ENCODE measurements at regions not wholly inside any gene's neighbourhood (a gene's known extent, or its start where the extent isn't known, plus 50 kb on each side); places are given as distances from the start of the nearest gene placed in this dataset.
"Not testable (repeated sequence)": the region's sequence is repeated elsewhere in the genome, so short reads cannot be mapped to it uniquely, and the experiment has no call there.

DNA sequence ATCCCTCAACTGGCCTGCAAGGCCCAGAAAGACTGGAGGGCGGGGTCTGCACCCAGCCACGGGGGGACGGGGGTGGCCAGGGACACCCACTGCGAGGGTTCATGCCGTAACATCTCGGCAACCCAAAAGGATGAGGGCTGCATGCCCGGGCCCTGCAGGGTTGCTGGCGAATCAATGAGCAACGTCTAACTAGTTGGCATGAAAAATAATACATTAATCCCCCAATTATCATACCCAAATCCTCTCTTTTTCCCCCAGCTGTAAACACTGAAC, 232.2 kb downstream of the TUBA3C start:
- DNase-seq (ENCODE audit: low spot score) = no peak

DNA sequence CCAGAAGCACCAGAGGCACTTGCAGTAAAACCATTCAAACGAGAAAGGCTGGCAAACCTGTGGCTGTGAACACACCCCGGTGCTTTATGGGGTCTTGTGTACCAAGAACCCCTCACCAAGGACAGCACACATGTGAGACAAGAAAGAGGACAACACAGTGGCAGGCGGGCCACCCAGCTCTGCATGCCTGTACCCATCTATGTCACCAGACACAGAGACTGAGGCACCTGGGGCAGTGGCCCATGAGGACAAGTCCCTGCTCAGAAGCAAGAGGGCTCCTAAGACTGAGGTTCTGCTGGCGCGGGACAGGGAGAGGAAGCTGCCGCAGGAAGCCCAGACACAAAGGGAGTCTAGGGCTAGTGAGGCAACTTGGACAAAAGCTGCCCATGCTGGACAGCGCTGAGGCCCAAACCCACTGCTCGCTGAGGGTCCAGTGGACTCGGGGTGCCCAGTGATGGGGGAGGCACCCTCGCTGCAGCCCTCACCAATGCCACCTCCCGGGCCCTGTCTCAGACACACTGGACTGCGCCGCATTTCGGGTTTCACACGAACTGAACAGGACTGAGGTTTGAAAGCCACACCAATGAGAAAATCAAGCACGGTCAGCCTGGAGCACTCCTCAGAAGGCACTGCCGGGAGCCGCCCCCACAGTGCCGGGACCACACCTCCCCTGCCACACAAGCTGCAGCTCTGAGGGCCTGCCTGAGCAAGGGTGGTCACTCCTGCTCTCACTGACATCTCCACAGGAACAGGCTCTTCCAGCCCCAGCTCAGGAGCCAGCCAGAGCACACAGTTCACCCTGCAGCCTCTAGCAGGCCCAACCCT, 232.7 kb downstream of the TUBA3C start:
- DNase-seq (ENCODE audit: low spot score) = no peak

DNA sequence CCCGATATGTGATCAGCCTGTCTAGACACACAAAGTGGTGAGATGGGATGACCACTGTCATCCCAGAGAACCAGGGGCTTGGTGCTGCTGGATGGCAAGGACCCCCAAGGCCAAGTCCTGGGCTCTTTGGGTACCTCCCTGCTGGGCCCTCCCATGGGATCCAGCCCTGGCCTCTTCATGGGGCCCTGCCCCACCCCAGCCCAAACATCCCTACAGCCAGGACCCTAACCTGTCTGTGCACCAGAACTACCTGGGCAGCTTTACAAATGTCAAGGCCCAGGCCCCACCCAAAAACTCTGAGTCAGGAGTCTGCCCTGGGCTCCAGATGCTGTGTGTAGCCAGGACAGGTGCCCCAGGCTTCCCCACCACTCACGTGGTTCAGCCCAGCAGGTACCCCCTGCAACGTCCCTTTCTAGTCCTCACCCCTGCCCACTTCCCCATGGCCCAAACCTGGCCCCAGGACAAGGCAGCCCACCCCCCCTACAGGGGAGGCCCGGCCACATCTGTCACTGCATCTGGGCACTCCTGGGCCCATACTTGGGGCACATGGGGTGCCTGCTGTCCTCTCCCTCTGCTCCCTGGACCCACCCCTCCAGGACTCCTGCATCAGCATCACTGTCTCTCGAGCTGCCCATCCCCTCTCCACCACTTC, 233.5 kb downstream of the TUBA3C start:
- no peak for DNase-seq (ENCODE audit: low spot score)

DNA sequence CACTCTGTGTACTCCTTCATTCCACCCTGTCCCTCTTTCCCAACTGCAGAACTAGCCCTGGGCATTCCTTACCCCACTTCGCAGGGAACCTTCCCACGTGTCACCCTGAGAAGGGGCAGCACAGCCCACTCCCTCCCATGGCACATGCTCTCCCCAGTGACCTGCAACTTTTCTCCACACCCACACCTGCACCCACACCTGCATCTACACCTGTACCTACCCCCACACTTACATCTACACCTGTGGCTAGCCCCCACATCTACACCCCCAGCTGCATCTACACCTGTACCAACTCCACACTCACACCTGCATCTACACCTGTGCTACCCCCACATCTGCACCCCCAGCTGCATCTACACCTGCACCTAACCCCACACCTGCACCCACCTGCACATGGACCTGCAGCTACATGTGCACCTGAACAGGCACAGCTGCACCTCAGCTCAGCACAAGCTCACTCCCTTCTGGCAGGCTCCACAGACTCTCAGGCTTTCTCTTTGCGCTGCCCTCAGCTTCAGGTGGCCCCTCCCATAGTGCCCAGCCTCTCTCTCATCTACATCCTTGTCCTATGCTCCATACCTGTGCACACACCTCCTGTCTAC, 234.1 kb downstream of the TUBA3C start:
- DNase-seq (ENCODE audit: low spot score) = no peak

DNA sequence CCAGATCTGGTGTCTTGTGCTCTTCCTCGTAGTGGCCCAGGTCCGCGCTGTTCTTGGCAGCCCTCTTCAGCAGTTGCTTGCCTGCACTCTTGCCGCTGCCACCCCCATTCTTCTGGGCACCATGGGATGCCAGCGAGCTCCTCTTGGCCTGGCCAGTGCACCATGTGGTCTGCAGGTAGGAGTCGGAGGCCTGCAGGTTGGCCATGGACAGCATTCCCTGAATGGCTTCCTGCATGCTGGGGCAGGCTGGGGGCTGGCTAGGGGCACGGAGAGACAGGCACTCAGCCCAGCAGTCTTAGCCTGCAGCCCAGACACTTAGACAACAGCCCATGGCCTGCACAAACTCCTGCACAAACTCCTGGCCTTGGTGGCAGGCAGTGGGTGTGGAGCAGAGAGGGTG, 234.9 kb downstream of the TUBA3C start:
- no peak for DNase-seq (ENCODE audit: low spot score)

DNA sequence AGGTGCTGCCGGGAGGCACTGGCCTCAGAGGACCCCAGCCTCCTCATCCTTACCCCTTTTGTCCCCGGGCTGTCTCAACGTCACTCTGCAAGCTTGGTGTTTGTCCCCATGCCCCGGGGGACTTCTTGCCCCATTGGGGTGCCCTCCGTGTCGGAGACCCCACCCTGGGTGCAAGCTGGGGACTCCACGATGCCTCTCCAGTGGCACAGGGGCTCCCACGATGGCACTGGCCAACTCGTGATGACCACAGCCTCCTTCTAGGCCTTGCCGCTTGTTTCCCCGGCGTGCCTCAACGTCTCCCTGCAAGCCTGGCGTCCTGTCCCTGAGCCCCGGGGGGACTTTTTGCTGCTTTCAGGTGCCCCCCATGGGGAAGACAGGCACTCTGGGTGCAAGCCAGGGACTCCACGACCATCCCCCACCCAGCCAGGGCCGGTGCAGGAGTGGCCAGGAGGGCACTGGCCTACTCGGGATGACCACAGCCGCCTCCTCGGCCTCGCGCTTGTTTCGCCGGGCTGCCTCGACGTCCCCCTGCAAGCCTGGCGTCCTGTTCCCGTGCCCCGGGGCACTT, 237.0 kb downstream of the TUBA3C start:
- DNase-seq (ENCODE audit: low spot score) = no peak

DNA sequence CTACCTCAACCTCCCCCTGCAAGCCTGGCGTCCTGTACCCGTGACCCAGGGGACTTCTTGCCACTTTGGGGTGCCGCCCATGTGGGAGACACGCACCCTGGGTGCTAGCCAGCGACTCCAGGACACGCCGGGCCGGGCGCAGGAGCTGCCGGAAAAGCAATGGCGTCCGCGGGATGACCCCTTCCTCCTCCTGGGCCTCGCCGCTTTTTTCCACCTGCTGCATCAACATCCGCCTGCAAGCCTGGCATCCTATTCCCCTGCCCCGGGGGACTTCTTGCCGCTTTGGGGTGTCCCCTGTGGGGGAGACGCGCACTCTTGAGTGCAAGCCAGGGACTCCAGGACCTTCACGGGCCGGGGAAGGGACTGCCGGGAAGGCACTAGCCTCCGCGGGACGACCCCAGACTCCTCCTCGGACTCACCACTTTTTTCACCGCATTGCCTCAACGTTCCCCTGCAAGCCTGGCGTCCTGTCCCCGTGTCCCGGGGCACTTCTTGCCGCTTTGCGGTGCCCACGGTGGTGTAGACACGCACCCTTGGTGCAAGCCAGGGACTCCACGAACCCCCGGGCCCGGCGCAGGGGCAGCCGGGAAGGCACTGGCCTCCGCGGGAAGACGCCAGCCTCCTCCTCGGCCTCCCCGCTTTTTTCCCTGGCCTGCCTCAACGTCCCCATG, 237.8 kb downstream of the TUBA3C start:
- DNase-seq (ENCODE audit: low spot score) = no peak

DNA sequence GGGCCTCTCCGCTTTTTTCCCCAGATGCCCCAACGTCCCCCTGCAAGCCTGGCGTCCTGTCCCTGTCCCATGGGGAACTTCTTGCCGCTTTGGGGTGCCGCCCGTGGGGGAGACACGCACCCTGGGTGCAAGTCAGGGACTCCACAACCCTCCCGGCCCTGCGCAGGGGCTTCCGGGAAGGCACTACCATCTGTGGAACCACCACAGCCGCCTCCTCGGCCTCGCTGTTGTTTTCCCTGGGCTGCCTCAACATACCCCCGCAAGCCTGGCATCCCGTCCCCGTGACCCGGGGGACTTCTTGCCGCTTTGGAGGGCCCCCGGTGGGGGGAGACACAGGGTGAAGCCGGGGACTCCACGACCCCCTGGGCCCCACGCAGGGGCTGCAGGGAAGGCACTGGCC, 238.4 kb downstream of the TUBA3C start:
- no peak for DNase-seq (ENCODE audit: low spot score)

DNA sequence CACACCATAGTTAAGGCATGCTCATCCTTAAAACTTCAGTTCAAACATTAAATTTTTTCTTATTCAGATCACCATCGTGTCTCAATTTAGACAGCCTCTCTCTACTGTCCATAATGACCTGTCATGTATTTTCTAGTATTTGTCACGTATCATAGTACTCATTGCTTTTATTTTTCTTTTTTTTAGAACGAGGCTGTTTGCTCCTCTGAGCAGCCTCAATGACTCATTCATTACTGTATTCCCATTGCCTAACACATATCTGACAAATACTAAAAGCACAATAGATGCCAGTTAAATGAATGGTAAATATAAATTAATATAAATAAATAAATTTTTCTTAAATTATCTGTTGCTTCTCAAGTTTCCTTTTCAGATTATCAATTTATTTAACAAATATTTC, 245.5 kb downstream of the TUBA3C start:
- no peak for DNase-seq (ENCODE audit: low spot score)

DNA sequence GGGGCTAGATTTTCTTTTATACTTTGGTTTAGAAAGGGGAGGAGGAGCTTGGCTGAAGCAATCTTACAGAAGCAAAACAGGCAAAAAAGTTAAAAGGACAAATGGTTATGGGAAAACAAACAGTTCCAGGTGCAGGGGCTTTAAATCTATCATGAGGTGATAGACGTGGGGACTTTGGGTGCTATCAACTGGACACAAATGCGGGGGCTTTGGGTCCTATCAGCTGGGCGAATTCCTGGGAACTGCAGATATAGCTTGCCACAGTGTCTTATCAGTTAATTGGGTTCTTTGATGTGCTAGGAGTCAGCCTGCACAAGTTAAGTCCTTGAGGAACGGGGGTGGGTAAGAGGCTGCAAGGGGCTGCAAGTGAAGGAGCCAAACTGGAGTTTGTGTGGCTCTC, 260.6 kb downstream of the TUBA3C start:
- DNase-seq (ENCODE audit: low spot score) = no peak

DNA sequence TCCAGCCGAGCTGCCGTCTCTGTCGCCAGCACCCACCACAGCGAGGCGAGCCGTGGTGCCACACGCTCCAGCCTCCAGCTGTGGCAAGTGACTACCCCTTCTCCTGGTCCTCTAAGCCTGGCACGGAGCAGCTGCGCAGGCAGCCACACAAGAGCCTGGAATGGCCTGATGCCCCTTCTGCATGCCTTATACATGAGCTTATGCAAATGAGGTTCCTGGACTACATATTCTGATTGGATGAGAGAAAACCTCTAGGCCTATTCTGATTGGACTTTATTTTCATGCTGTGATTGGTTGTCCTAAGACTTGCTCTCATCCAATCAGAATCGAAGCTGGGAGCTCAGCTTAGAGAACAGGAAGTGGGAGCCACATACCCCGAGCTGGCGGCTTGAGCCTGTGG, 276.5 kb downstream of the TUBA3C start:
- not testable (repeated sequence) for DNase-seq (ENCODE audit: low spot score)

DNA sequence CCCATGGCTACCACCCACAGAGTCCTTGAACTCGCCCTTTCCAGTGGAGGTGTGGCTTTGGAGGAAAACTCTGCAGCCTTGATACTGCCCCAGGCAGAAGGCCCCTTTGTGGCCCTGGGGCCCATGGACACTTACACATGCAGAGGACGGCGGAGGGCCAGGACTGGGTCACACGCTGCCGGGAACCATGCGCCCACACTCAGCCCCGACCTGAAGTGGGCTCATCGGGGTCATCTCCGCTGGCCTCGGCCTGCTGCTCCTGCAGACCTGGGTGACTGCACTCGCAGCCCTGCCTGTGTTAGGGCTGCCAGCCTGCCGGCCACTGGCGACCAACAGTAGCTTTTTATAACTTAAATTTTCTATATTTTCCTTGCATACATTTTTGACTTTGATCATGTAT, 286.2 kb downstream of the TUBA3C start:
- not testable (repeated sequence) for DNase-seq (ENCODE audit: low spot score)

DNA sequence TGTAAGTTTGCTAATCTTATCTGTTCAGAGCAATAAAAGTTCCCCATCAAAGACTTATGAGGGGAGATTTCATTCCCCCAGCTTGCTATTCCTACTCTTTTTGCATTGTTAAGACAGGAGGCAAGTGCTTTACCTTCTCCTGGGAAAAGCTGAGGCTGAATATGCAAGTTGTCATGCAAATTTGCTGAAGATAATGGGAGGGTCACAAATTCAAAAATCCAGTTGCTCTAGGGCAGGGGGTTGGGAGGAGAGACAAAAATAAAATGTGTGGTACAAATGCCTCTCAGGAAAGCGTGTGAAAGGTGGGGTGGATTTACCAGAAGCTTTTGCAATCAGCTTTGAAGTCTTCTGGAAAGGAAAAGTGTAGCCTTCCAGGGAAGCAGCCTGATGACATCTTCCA, 290.4 kb downstream of the TUBA3C start:
- DNase-seq (ENCODE audit: low spot score) = not testable (repeated sequence)

DNA sequence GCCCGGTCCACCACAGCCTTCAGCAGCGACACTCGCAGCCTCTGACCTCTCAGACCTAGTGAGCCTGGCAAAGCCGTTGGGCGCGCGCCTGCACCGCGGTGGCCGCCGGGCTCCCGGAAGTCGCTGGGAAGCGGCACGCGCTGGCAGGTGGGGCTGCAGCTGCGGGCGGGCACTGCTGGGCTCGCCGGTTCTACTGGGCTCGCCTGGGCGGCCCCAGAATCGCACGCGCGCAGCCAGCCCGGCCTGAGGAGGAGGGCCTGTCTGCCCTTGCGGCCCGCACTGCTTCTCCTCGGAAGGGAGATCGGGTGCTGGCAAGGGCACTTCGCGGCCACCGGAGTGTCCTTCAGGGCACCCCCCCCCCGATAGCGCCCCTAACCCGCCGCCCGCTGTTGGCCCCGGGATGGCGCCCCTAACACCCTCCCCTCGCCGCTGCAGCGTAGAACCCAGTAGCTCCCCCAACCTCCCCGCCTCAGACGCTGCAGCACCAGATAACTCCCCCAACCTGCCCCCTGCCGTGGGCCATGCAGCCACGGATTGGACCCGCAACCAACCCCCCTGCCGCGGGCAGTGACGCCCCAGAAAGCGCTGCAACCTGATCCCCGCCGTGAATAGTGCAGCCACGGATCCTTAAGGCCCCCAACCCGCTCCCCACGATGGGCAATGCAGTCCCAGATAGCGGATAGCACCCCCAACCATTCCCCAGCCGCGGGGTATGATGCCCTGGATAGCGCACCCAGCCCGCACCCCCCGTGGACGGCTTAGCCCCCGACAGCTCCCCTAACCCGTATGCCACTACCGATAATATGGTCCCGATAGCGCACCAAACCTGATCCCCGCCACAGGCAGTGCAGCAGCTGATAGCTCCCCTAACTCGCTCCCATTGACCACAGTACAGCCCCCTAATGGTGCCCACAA, 306.5 kb downstream of the TUBA3C start:
- DNase-seq (ENCODE audit: low spot score) = not testable (repeated sequence)

DNA sequence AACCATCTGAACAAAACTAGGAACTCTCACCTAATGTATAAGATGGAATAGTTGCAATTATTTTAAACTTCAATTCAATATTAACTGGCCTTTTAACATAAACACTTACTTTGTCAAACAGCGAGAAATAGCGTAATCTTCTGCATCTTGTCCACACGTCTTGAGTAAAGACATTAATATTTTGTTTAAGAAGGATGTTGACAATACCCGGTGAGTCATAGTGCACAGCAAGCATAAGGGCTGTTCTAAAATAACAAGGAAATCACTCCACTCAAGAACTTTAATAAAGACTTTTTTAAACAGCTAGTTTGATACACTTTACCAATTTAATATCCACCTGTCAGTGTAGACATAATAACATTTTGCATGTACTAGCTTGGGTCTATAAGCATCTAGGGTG, 311.1 kb downstream of the TUBA3C start:
- DNase-seq (ENCODE audit: low spot score) = not testable (repeated sequence)

DNA sequence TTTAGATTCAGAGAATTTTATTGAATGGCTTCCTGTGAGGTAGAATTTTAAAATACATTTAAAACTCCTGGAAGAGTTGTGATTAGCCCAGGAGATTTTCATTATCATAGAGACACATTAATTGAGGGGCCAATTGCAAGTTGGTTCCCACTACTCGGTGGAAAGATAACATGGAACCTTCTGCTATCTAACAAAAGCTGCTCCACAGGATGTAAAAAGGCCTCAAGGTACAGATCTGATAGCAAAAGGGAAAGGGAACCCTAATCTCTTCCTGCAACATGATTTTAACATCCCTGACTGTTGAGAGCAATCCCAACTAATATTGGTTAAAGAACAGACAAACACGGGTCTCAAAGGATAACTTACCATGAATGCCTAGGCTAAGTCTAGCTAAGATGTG, 312.3 kb downstream of the TUBA3C start:
- DNase-seq (ENCODE audit: low spot score) = not testable (repeated sequence)

DNA sequence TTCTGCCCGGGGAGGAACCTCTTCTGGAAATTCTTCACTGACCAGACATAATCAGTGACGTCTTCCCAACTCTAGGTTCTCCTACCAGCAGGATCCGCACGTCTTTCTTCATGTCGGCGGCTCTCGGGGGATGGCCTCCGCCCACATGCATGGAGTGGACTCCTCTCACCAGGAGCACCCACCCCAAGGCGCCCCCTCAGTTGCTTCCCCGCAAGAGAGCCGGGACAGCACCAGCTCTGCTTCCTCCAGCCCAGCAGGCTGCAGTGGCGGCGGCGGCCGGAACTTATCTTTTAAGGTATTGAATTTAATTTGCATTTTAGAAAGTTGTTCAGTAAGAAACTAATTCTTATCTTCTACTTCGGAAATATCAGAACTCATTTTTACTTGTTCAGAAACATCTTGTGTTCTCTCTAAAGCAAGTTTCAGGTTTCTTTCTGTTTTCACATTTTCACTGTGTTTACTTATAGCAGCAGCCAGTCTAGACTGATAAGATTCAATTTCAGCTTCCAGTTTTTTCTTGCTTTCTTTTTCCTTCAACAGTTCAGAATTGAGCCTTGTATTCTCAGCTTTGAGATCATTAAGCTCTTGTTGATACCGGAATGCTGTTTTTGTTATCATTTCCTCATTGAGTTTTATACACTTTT, 343.5 kb downstream of the TUBA3C start:
- DNase-seq (ENCODE audit: low spot score) = not testable (repeated sequence)

DNA sequence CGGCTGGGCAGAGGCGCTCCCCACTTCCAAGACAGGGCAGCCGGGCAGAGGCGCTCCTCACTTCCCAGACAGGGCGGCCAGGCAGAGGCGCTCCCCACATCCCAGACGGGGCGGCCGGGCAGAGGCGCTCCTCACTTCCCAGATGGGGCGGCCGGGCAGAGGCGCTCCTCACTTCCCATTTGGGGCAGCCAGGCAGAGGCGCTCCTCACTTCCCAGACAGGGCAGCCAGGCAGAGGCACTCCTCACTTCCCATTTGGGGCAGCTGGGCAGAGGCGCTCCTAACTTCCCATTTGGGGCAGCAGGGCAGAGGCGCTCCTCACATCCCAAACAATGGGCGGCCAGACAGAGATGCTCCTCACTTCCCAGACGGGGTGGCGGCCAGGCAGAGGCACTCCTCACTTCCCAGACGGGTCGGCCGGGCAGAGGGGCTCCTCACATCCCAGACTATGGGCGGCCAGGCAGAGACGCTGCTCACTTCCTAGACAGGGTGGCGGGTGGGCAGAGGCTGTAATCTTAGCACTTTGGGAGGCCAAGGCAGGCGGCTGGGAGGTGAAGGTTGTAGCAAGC, 344.4 kb downstream of the TUBA3C start:
- not testable (repeated sequence) for DNase-seq (ENCODE audit: low spot score)

DNA sequence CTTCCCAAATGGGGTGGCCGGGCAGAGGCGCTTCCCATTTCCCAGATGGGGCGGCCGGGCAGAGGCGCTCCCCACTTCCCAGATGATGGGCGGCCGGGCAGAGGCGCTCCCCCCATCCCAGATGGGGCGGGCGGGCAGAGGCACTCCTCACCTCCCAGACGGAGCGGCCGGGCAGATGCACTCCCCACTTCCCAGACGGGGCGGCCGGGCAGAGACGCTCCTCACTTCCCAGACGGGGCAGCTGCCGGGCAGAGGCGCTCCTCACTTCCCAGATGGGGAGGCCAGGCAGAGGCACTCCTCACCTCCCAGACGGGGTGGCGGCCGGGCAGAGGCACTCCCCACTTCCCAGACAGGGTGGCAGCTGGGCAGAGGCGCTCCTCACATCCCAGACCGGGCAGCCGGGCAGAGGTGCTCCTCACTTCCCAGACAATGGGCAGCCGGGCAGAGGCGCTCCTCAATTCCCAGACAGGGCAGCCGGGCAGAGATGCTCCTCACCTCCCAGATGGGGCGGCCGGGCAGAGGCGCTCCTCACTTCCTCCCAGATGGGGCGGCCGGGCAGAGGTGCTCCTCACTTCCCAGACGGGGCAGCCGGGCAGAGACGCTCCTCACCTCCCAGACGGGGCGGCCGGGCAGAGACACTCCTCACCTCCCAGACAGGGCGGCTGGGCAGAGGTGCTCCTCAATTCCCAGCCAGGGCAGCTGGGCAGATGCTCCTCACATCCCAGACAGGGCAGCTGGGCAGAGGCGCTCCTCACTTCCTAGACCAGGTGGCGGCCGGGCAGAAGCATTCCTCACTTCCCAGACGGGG, 345.0 kb downstream of the TUBA3C start:
- not testable (repeated sequence) for DNase-seq (ENCODE audit: low spot score)

DNA sequence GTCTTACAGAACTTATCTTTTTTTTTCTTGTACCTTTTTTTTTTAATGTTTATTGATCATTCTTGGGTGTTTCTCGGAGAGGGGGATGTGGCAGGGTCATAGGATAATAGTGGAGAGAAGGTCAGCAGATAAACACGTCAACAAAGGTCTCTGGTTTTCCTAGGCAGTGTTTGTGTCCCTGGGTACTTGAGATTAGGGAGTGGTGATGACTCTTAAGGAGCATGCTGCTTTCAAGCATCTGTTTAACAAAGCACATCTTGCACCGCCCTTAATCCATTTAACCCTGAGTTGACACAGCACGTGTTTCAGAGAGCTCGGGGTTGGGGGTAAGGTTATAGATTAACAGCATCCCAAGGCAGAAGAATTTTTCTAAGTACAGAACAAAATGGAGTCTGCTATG, 345.9 kb downstream of the TUBA3C start:
- not testable (repeated sequence) for DNase-seq (ENCODE audit: low spot score)
